ENCODE measurements at regions not wholly inside any gene's neighbourhood (a gene's known extent, or its start where the extent isn't known, plus 50 kb on each side); places are given as distances from the start of the nearest gene placed in this dataset.

GRCh38 chr2:66903183-66903582 is 468.3 kb downstream of the MEIS1 start:
- Histone ChIP-seq H3K27ac (ENCODE audit: low read depth, low read length) (no peak overlapping the region), H3K4me3 (ENCODE audit: low read depth, low read length) (no peak overlapping the region), H3K79me1 (ENCODE audit: low read length) (no peaks in the 10 kb centered on the region), H4K12ac (ENCODE audit: low read depth, low read length) (no peak overlapping the region), H3K23ac (ENCODE audit: low read length) (no peak overlapping the region), H2BK12ac (ENCODE audit: low read length) (no peak overlapping the region), H2BK120ac (ENCODE audit: insufficient read depth, low read length, poor library complexity) (no peak overlapping the region), H2AFZ (ENCODE audit: insufficient read depth, low read length, poor library complexity) (no peak overlapping the region), H3K9me3 (ENCODE audit: insufficient read depth, low read depth, low read length) (no peaks in the 10 kb centered on the region), H3K36me3 (ENCODE audit: control insufficient read depth in 1 of 2, insufficient read depth in 2 of 2, low read length in 2 of 2) (no peaks in the 10 kb centered on the region), H3K18ac (ENCODE audit: low read length) (no peak overlapping the region), H3K9ac (ENCODE audit: low read length) (no peak overlapping the region), H2AK5ac (ENCODE audit: low read length) (no peak overlapping the region), H4K8ac (ENCODE audit: low read depth, low read length) (no peak overlapping the region), H3K14ac (ENCODE audit: low read length) (no peak overlapping the region), H3K4me2 (ENCODE audit: low read length) (no peak overlapping the region), H3K4me1 (ENCODE audit: control insufficient read depth in 1 of 2, insufficient read depth in 2 of 2, low read length in 2 of 2) (no peaks in the 10 kb centered on the region), H3K4ac (ENCODE audit: low read depth, low read length) (no peak overlapping the region), H2BK5ac (ENCODE audit: low read depth, low read length, poor library complexity) (no peak overlapping the region), H3K27me3 (ENCODE audit: insufficient read depth, low read length) (no peaks in the 10 kb centered on the region), H4K91ac (ENCODE audit: low read depth, low read length) (no peak overlapping the region), H3K79me2 (ENCODE audit: control insufficient read depth, insufficient read depth, low read length, poor library complexity) (no peaks in the 10 kb centered on the region)
- DNase-seq: no peak
- no CpG with 5 or more reads among the region's 1 CpG for WGBS (ENCODE audit: extremely low coverage, insufficient coverage, insufficient read length)

- H2AFZ ChIP-seq (ENCODE audit: insufficient read depth, low read length, poor library complexity): no peak overlapping the region
- no peak overlapping the region for H3K27ac ChIP-seq (ENCODE audit: low read depth, low read length)
- H3K4me1 ChIP-seq (ENCODE audit: control insufficient read depth in 1 of 2, insufficient read depth in 2 of 2, low read length in 2 of 2): no peaks in the 10 kb centered on the region
- H3K4ac ChIP-seq (ENCODE audit: low read depth, low read length): no peak overlapping the region
- H3K36me3 ChIP-seq (ENCODE audit: control insufficient read depth in 1 of 2, insufficient read depth in 2 of 2, low read length in 2 of 2): no peaks in the 10 kb centered on the region
- no peak overlapping the region for H2AK5ac ChIP-seq (ENCODE audit: low read length)
- no peak overlapping the region for H3K4me2 ChIP-seq (ENCODE audit: low read length)
- no peak overlapping the region for H4K8ac ChIP-seq (ENCODE audit: low read depth, low read length)
- H3K23ac ChIP-seq (ENCODE audit: low read length): no peak overlapping the region
- WGBS (ENCODE audit: extremely low coverage, insufficient coverage, insufficient read length): no CpG with 5 or more reads among the region's 9 CpGs
- no peaks in the 10 kb centered on the region for H3K79me2 ChIP-seq (ENCODE audit: control insufficient read depth, insufficient read depth, low read length, poor library complexity)
- H3K18ac ChIP-seq (ENCODE audit: low read length): no peak overlapping the region
- H2BK5ac ChIP-seq (ENCODE audit: low read depth, low read length, poor library complexity): no peak overlapping the region
- no peak for DNase-seq
- H2BK120ac ChIP-seq (ENCODE audit: insufficient read depth, low read length, poor library complexity): no peak overlapping the region
- no peak overlapping the region for H3K14ac ChIP-seq (ENCODE audit: low read length)
- H3K27me3 ChIP-seq (ENCODE audit: insufficient read depth, low read length): no peaks in the 10 kb centered on the region
- H3K9ac ChIP-seq (ENCODE audit: low read length): no peak overlapping the region
- no peaks in the 10 kb centered on the region for H3K9me3 ChIP-seq (ENCODE audit: insufficient read depth, low read depth, low read length)
- H3K4me3 ChIP-seq (ENCODE audit: low read depth, low read length): no peak overlapping the region
- no peak overlapping the region for H4K12ac ChIP-seq (ENCODE audit: low read depth, low read length)
- no peaks in the 10 kb centered on the region for H3K79me1 ChIP-seq (ENCODE audit: low read length)
- H4K91ac ChIP-seq (ENCODE audit: low read depth, low read length): no peak overlapping the region
- no peak overlapping the region for H2BK12ac ChIP-seq (ENCODE audit: low read length)
Measured at GRCh38 chr2:66903745-66904465, 469.0 kb downstream of the MEIS1 start.

- no peak overlapping the region for H3K23ac ChIP-seq (ENCODE audit: low read length)
- no peaks in the 10 kb centered on the region for H3K36me3 ChIP-seq (ENCODE audit: control insufficient read depth in 1 of 2, insufficient read depth in 2 of 2, low read length in 2 of 2)
- no peaks in the 10 kb centered on the region for H3K79me2 ChIP-seq (ENCODE audit: control insufficient read depth, insufficient read depth, low read length, poor library complexity)
- no peak overlapping the region for H4K91ac ChIP-seq (ENCODE audit: low read depth, low read length)
- no peak overlapping the region for H4K12ac ChIP-seq (ENCODE audit: low read depth, low read length)
- H3K14ac ChIP-seq (ENCODE audit: low read length): no peak overlapping the region
- no peak overlapping the region for H2BK120ac ChIP-seq (ENCODE audit: insufficient read depth, low read length, poor library complexity)
- WGBS (ENCODE audit: extremely low coverage, insufficient coverage, insufficient read length): no CpG with 5 or more reads among the region's 2 CpGs
- H2BK5ac ChIP-seq (ENCODE audit: low read depth, low read length, poor library complexity): no peak overlapping the region
- no peaks in the 10 kb centered on the region for H3K79me1 ChIP-seq (ENCODE audit: low read length)
- DNase-seq: no peak
- H3K27ac ChIP-seq (ENCODE audit: low read depth, low read length): no peak overlapping the region
- no peak overlapping the region for H3K4me3 ChIP-seq (ENCODE audit: low read depth, low read length)
- H3K18ac ChIP-seq (ENCODE audit: low read length): no peak overlapping the region
- no peaks in the 10 kb centered on the region for H3K27me3 ChIP-seq (ENCODE audit: insufficient read depth, low read length)
- no peaks in the 10 kb centered on the region for H3K4me1 ChIP-seq (ENCODE audit: control insufficient read depth in 1 of 2, insufficient read depth in 2 of 2, low read length in 2 of 2)
- no peak overlapping the region for H2AK5ac ChIP-seq (ENCODE audit: low read length)
- H3K4ac ChIP-seq (ENCODE audit: low read depth, low read length): no peak overlapping the region
- H4K8ac ChIP-seq (ENCODE audit: low read depth, low read length): no peak overlapping the region
- H2AFZ ChIP-seq (ENCODE audit: insufficient read depth, low read length, poor library complexity): no peak overlapping the region
- no peak overlapping the region for H3K4me2 ChIP-seq (ENCODE audit: low read length)
- no peaks in the 10 kb centered on the region for H3K9me3 ChIP-seq (ENCODE audit: insufficient read depth, low read depth, low read length)
- no peak overlapping the region for H3K9ac ChIP-seq (ENCODE audit: low read length)
- no peak overlapping the region for H2BK12ac ChIP-seq (ENCODE audit: low read length)
Measured at GRCh38 chr2:66915237-66915636, 480.3 kb downstream of the MEIS1 start.

DNA sequence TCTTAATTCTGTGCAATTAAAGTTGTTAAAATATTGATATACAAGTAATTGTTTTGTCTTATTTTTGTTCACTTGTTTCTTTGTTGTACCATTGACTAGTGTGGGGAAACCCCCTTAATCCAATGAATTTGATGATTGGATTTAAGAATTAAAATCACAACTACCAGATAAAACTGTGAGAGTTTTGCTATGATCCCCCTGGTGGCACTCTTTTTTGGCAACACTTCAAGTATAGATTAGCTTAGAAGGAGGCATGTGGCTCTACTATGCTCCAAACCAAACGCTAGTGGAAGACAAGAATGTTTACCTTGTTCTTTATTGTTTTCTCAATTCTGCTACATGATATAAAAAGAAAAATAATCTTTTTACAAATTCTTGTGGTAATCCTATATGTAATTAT is 477.8 kb upstream of the ETAA1 start:
- DNase-seq: no peak
- no peaks in the 10 kb centered on the region for H3K9me3 ChIP-seq (ENCODE audit: insufficient read depth, low read depth, low read length)
- WGBS (ENCODE audit: extremely low coverage, insufficient coverage, insufficient read length): no CpG with 5 or more reads among the region's 1 CpG

More for the DNA sequence above, 477.8 kb upstream of the ETAA1 start:
- Histone ChIP-seq H2BK5ac (ENCODE audit: low read depth, low read length, poor library complexity) (no peak overlapping the region), H3K4me2 (ENCODE audit: low read length) (no peak overlapping the region), H2BK120ac (ENCODE audit: insufficient read depth, low read length, poor library complexity) (no peak overlapping the region), H4K8ac (ENCODE audit: low read depth, low read length) (no peak overlapping the region), H2AFZ (ENCODE audit: insufficient read depth, low read length, poor library complexity) (no peak overlapping the region), H3K9ac (ENCODE audit: low read length) (no peak overlapping the region), H3K79me1 (ENCODE audit: low read length) (no peaks in the 10 kb centered on the region), H3K4me3 (ENCODE audit: low read depth, low read length) (no peak overlapping the region), H2BK12ac (ENCODE audit: low read length) (no peak overlapping the region), H3K4me1 (ENCODE audit: control insufficient read depth in 1 of 2, insufficient read depth in 2 of 2, low read length in 2 of 2) (no peaks in the 10 kb centered on the region), H3K36me3 (ENCODE audit: control insufficient read depth in 1 of 2, insufficient read depth in 2 of 2, low read length in 2 of 2) (no peaks in the 10 kb centered on the region), H3K27me3 (ENCODE audit: insufficient read depth, low read length) (no peaks in the 10 kb centered on the region), H4K12ac (ENCODE audit: low read depth, low read length) (no peak overlapping the region), H3K79me2 (ENCODE audit: control insufficient read depth, insufficient read depth, low read length, poor library complexity) (no peaks in the 10 kb centered on the region), H3K4ac (ENCODE audit: low read depth, low read length) (no peak overlapping the region), H4K91ac (ENCODE audit: low read depth, low read length) (no peak overlapping the region), H2AK5ac (ENCODE audit: low read length) (no peak overlapping the region), H3K27ac (ENCODE audit: low read depth, low read length) (no peak overlapping the region), H3K23ac (ENCODE audit: low read length) (no peak overlapping the region), H3K14ac (ENCODE audit: low read length) (no peak overlapping the region), H3K18ac (ENCODE audit: low read length) (no peak overlapping the region)
